H9 (cell line): ENCODE measurements at regions not wholly inside any gene's neighbourhood (a gene's known extent, or its start where the extent isn't known, plus 50 kb on each side); places are given as distances from the start of the nearest gene placed in this dataset.

Experiments
- DNase-seq: peaks from one replicate; pipeline ENCODE4 v3.0.0-alpha.2; 2017
- H2AFZ ChIP-seq: one replicate; pipeline ENCODE4 v1.6.1; 2013; ENCODE audit warnings: mild to moderate bottlenecking, low read length, control low read depth, moderate library complexity
- H2AK5ac ChIP-seq: 2 replicates; pipeline ENCODE4 v1.6.1; 2013; ENCODE audit warnings: low read length, control low read depth, mixed read lengths; ENCODE audit not compliant: insufficient read length
- H2BK120ac ChIP-seq: one replicate; pipeline ENCODE4 v1.6.1; 2013; ENCODE audit warnings: low read depth, mild to moderate bottlenecking, low read length, control low read depth, inconsistent platforms; ENCODE audit not compliant: poor library complexity, severe bottlenecking
- H2BK12ac ChIP-seq: 2 replicates; pipeline ENCODE4 v1.6.1; 2013; ENCODE audit warnings: low read length, control low read depth, mixed read lengths, low read depth; ENCODE audit not compliant: insufficient read length
- H2BK15ac ChIP-seq: 2 replicates; pipeline ENCODE4 v1.6.1; 2013; ENCODE audit warnings: low read depth, low read length, control low read depth
- H2BK20ac ChIP-seq: one replicate; pipeline ENCODE4 v1.6.1; 2013; ENCODE audit warnings: low read depth, mild to moderate bottlenecking, low read length, control low read depth, inconsistent platforms; ENCODE audit not compliant: poor library complexity, severe bottlenecking
- H2BK5ac ChIP-seq: 2 replicates; pipeline ENCODE4 v1.6.1; 2013; ENCODE audit warnings: low read length, control low read depth, mixed read lengths; ENCODE audit not compliant: insufficient read length
- H3K14ac ChIP-seq: 2 replicates; pipeline ENCODE4 v1.6.1; 2013; ENCODE audit warnings: low read length, control low read depth; ENCODE audit not compliant: insufficient read depth
- H3K18ac ChIP-seq: 2 replicates; pipeline ENCODE4 v1.6.1; 2013; ENCODE audit warnings: low read depth, mild to moderate bottlenecking, mixed read lengths, low read length, control low read depth; ENCODE audit not compliant: insufficient read length
- H3K23ac ChIP-seq: 2 replicates; pipeline ENCODE4 v1.6.1; 2013; ENCODE audit warnings: low read length, control low read depth, mixed read lengths, low read depth; ENCODE audit not compliant: insufficient read length
- H3K23me2 ChIP-seq: 2 replicates; pipeline ENCODE4 v1.6.1; 2013; ENCODE audit warnings: low read depth, mild to moderate bottlenecking, mixed read lengths, low read length, control low read depth; ENCODE audit not compliant: insufficient read length, poor library complexity, severe bottlenecking
- H3K27ac ChIP-seq: 2 replicates; pipeline ENCODE4 v1.5.1; 2013; ENCODE audit warnings: low read length, control low read depth, mixed read lengths, low read depth; ENCODE audit not compliant: insufficient read length
- H3K27me3 ChIP-seq: 2 replicates; pipeline ENCODE4 v1.6.1; 2013; ENCODE audit warnings: low read length, control low read depth, inconsistent platforms; ENCODE audit not compliant: insufficient read depth
- H3K4ac ChIP-seq: 2 replicates; pipeline ENCODE4 v1.6.1; 2013; ENCODE audit warnings: low read depth, mild to moderate bottlenecking, control low read depth, inconsistent platforms, low read length, moderate library complexity
- H3K4me1 ChIP-seq: 2 replicates; pipeline ENCODE4 v1.6.1; 2013; ENCODE audit warnings: low read length, control low read depth, inconsistent platforms; ENCODE audit not compliant: insufficient read depth
- H3K4me2 ChIP-seq: 2 replicates; pipeline ENCODE4 v1.6.1; 2013; ENCODE audit warnings: low read length, control low read depth, mixed read lengths; ENCODE audit not compliant: insufficient read length, insufficient read depth
- H3K56ac ChIP-seq: 2 replicates; pipeline ENCODE4 v1.6.1; 2013; ENCODE audit warnings: low read depth, mild to moderate bottlenecking, mixed read lengths, low read length, control low read depth; ENCODE audit not compliant: insufficient read length
- H3K79me1 ChIP-seq: 2 replicates; pipeline ENCODE4 v1.6.1; 2013; ENCODE audit warnings: low read depth, mild to moderate bottlenecking, moderate library complexity, low read length, control low read depth, inconsistent platforms; ENCODE audit not compliant: insufficient read depth, poor library complexity, severe bottlenecking
- H3K79me2 ChIP-seq: 2 replicates; pipeline ENCODE4 v1.6.1; 2013; ENCODE audit warnings: low read length, control low read depth, inconsistent platforms; ENCODE audit not compliant: insufficient read depth
- H3K9ac ChIP-seq: 2 replicates; pipeline ENCODE4 v1.6.1; 2013; ENCODE audit warnings: low read length, control low read depth, mixed read lengths; ENCODE audit not compliant: insufficient read length; ENCODE audit errors: extremely low read depth
- H3K9me3 ChIP-seq: one replicate; pipeline ENCODE4 v1.6.1; 2013; ENCODE audit warnings: low read depth, low read length, inconsistent platforms; ENCODE audit not compliant: control insufficient read depth
- H3T11ph ChIP-seq: one replicate; pipeline ENCODE4 v1.6.1; 2013; ENCODE audit warnings: mild to moderate bottlenecking, low read length, control low read depth, inconsistent platforms
- H4K20me1 ChIP-seq: one replicate; pipeline ENCODE4 v1.6.1; 2013; ENCODE audit not compliant: control insufficient read depth, insufficient read length, insufficient read depth
- H4K5ac ChIP-seq: 2 replicates; pipeline ENCODE4 v1.6.1; 2013; ENCODE audit warnings: low read depth, mild to moderate bottlenecking, mixed read lengths, low read length, control low read depth; ENCODE audit not compliant: insufficient read length
- H4K8ac ChIP-seq: replicated peaks from 2 replicates; pipeline ENCODE4 v1.6.1; 2013; ENCODE audit warnings: low read length, control low read depth, mixed read lengths, low read depth; ENCODE audit not compliant: insufficient read length
- H4K91ac ChIP-seq: 2 replicates; pipeline ENCODE4 v1.6.1; 2013; ENCODE audit warnings: low read depth, mild to moderate bottlenecking, moderate library complexity, mixed read lengths, low read length, control low read depth; ENCODE audit not compliant: insufficient read length
- H3K27ac Mint-ChIP-seq, 3 experiments: 2 replicates in 2 of 3; 3 replicates in 1 of 3; pipeline ENCODE4 v1.8.0; 2020 to 2021; ENCODE audit warnings: mixed read lengths in 3 of 3, mild to moderate bottlenecking in 1 of 3, moderate library complexity in 1 of 3
- H3K27me3 Mint-ChIP-seq: 2 replicates; pipeline ENCODE4 v1.8.0; 2021; ENCODE audit warnings: low read depth, mild to moderate bottlenecking, moderate library complexity, mixed read lengths
- H3K36me3 Mint-ChIP-seq, 3 experiments: 2 replicates in 2 of 3; 3 replicates in 1 of 3; pipeline ENCODE4 v1.8.0; 2020 to 2021; ENCODE audit warnings: low read depth in 3 of 3, mixed read lengths in 3 of 3; ENCODE audit not compliant: insufficient read depth in 1 of 3
- H3K4me1 Mint-ChIP-seq, 2 experiments: 2 replicates each; pipeline ENCODE4 v1.8.0; 2020; ENCODE audit warnings: mixed read lengths in 2 of 2
- H3K4me3 Mint-ChIP-seq, 2 experiments: 2 replicates in 1 of 2; 3 replicates in 1 of 2; pipeline ENCODE4 v1.8.0; 2020 to 2021; ENCODE audit warnings: mild to moderate bottlenecking in 2 of 2, mixed read lengths in 2 of 2, moderate library complexity in 1 of 2
- H3K9me3 Mint-ChIP-seq, 2 experiments: 2 replicates in 1 of 2; 3 replicates in 1 of 2; pipeline ENCODE4 v1.8.0; 2020; ENCODE audit warnings: mild to moderate bottlenecking in 2 of 2, mixed read lengths in 2 of 2, moderate library complexity in 1 of 2
- CTCF ChIP-seq: fragments of 200-600 bp; sonication (generic); conservative IDR thresholded peaks from 3 replicates; pipeline ENCODE4 v1.8.0; 2021; ENCODE audit warnings: antibody characterized with exemption, mild to moderate bottlenecking
- WGBS: extraction: QIAGEN DNeasy Blood & Tissue Kit; methylation state at CpG from one replicate; pipeline ENCODE4 v1.1.7; 2013; ENCODE audit warnings: missing lambda C conversion rate, low lambda C conversion rate, mixed read lengths; ENCODE audit not compliant: insufficient read length; ENCODE audit errors: extremely low coverage; 5-methylcytosine and 5-hydroxymethylcytosine counted together

- no peak overlapping the region for H3K27ac ChIP-seq
- no peak overlapping the region for H2AFZ ChIP-seq
- H3K14ac ChIP-seq: no peak overlapping the region
- H3K79me1 ChIP-seq: no peaks in the 10 kb centered on the region
- Mint-ChIP-seq H3K27ac (no peak overlapping the region), H3K4me3 (no peak overlapping the region), H3K27me3 (no peaks in the 10 kb centered on the region), H3K9me3 (peaks cover 27 to 28% of the 10 kb centered on the region in 2 experiments), H3K36me3 (peaks cover 6 to 28% (median 21%) of the 10 kb centered on the region in 3 experiments), H3K4me1 (no peaks in the 10 kb centered on the region)
- no peak for DNase-seq
- no peak overlapping the region for H2BK5ac ChIP-seq
- H4K5ac ChIP-seq: no peak overlapping the region
- H3K4me2 ChIP-seq: no peak overlapping the region
- no peak overlapping the region for H3K9ac ChIP-seq
- H3K79me2 ChIP-seq: no peaks in the 10 kb centered on the region
- no peak for TF ChIP-seq CTCF
- no peaks in the 10 kb centered on the region for H4K20me1 ChIP-seq
- no peak overlapping the region for H2AK5ac ChIP-seq
- H3K23ac ChIP-seq: no peak overlapping the region
- no peak overlapping the region for H3K18ac ChIP-seq
- H4K8ac ChIP-seq: no peak overlapping the region
- H3K9me3 ChIP-seq: peaks cover 11% of the 10 kb centered on the region
- no peaks in the 10 kb centered on the region for H3K23me2 ChIP-seq
- no CpG with 5 or more reads among the region's 1 CpG for WGBS
- no peak overlapping the region for H2BK12ac ChIP-seq
- H4K91ac ChIP-seq: no peak overlapping the region
- no peak overlapping the region for H2BK20ac ChIP-seq
- H3K27me3 ChIP-seq: no peaks in the 10 kb centered on the region
- H3K56ac ChIP-seq: no peak overlapping the region
- no peak overlapping the region for H3T11ph ChIP-seq
- no peaks in the 10 kb centered on the region for H3K4me1 ChIP-seq
- no peak overlapping the region for H3K4ac ChIP-seq
- no peak overlapping the region for H2BK120ac ChIP-seq
- H2BK15ac ChIP-seq: no peak overlapping the region
Measured at GRCh38 chr2:117170897-117171296, 643.6 kb upstream of the DDX18 start.
